SK-N-MC (cell line): ENCODE measurements at regions not wholly inside any gene's neighbourhood (a gene's known extent, or its start where the extent isn't known, plus 50 kb on each side); places are given as distances from the start of the nearest gene placed in this dataset.

ENCODE experiments used
- EZH2 ChIP-seq: fragments of 200-600 bp; sonication (generic); IDR thresholded peaks from one replicate; pipeline ENCODE4 v1.6.1; 2017; ENCODE audit warnings: antibody characterized with exemption
- FOXP2 ChIP-seq: optimal IDR thresholded peaks from 2 replicates; pipeline ENCODE3; 2011; ENCODE audit warnings: mild to moderate bottlenecking, moderate library complexity; ENCODE audit not compliant: insufficient read depth; ENCODE audit errors: extremely low read length, control extremely low read depth
- POLR2AphosphoS5 ChIP-seq: IDR thresholded peaks from 2 replicates; pipeline ENCODE4 v1.6.1; 2012; ENCODE audit warnings: mild to moderate bottlenecking, low read depth, low read length, borderline replicate concordance

DNA sequence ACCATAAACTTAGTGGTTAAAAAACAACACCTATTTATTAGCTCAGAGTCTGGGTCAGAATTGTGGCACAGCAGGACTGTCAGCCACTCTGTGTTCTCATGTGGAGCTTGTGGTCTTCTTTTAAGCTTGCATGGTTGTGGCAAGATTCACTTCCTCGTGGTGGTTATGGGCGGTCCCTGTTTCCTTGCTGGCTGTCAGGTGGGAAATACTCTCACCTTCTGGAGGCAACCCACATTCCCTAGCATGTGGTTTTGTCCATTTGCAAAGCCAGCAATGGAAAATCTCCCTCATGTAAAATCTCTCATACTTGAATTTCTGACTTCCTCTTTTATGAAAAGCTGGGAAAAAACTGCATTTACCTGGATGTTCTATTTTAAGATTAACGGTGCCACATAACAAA, 229.8 kb downstream of the ALX1 start:
- no peak for TF ChIP-seq POLR2AphosphoS5
- no peak for TF ChIP-seq EZH2
- no peak for TF ChIP-seq FOXP2
